ENCODE measurements at regions not wholly inside any gene's neighbourhood (a gene's known extent, or its start where the extent isn't known, plus 50 kb on each side); places are given as distances from the start of the nearest gene placed in this dataset.

DNA sequence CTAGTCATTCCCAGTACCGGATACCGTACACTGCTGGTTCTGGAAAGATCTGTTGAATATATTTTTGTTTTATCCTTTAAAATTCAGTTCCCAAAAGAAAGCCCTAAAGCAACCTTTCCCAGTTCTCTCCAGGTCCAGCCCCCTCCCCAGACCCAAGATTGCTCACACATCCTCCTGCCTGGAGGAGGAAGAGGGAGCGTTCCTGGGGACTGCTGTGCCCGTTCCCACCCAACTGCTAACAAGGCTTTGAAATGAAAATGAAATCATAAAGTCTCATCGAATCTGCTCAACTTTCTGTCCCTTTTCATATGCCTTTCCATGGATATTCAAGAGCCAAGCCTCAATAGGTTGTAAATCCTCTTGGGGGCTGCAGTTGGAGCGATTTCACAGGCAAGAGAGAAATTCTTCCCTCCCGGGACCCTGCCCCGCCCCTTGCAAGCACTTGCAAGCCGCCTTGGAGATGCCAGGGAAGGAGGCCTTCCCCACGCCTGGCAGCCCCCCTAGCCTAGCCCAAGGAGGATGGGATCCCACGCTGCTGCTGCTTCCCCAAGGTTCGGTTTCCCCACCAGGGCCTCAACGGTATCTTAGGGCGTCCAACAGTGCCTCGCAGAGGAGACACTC, 113.2 kb upstream of the CACHD1 start:
- no peaks in the 10 kb centered on the region for H3K27me3 ChIP-seq (ENCODE audit: control insufficient read depth in 1 of 2, insufficient read depth in 2 of 2, low read length in 2 of 2)
- no peaks in the 10 kb centered on the region for H3K36me3 ChIP-seq (ENCODE audit: control insufficient read depth in 2 of 2, insufficient read depth in 2 of 2, low read length in 1 of 2)
- H3K4me1 ChIP-seq (ENCODE audit: control insufficient read depth in 2 of 2, insufficient read depth in 2 of 2, low read length in 1 of 2): no peaks in the 10 kb centered on the region
- WGBS, 2 donors: 80 to 81% methylated on average over 15 of the region's 15 CpGs
- no peak overlapping the region for H3K27ac ChIP-seq (ENCODE audit: low read depth in 2 of 2, low read length in 1 of 2)
- no peaks in the 10 kb centered on the region for H3K9me3 ChIP-seq (ENCODE audit: control insufficient read depth in 2 of 2, insufficient read depth in 1 of 2, low read depth in 1 of 2, low read length in 1 of 2)
- H3K4me3 ChIP-seq (ENCODE audit: low read depth in 1 of 2, low read length in 2 of 2): no peak overlapping the region

DNA sequence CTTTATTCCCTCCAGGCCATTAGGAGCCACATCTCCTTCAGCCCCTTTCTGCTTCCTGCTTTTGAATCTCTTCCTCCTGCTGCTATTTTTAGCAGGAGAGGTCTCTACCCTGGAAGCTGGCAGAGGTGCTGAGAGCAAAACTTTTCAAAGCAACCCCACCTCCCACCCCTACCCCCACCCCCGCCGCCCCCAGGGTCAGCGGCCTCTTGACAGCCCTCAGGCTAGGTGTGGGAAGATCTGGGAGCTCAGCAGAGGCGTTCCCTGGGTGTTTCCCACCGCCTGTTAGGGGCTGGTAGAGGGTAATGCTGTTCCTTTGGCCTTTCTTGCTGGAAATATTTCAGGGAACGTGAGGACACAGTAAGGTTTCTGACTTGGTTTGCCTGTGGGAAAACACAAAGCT, 112.5 kb upstream of the CACHD1 start:
- WGBS, 2 donors: 31 to 37% methylated on average over 6 of the region's 6 CpGs

DNA sequence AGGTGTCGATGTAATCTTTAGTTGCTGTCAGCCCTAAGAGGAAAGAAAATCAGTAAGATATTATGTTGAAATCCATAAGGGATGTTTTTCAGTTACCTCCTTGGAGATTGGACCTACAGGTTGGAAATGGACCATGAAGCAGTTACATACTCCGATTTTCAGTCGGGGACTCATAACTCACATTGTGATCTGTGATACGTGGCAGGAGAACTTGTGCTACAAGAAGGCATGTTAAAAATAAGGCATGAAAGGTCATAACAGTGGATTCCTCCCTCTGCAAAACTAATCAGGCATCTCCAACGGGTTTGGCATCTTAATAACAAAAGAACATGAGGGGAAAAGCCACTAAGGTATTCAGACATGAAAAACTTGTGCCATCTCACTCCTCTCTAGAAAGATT, 111.2 kb upstream of the CACHD1 start:
- no peaks in the 10 kb centered on the region for H3K9me3 ChIP-seq (ENCODE audit: control insufficient read depth in 2 of 2, insufficient read depth in 1 of 2, low read depth in 1 of 2, low read length in 1 of 2)
- no peak overlapping the region for H3K27ac ChIP-seq (ENCODE audit: low read depth in 2 of 2, low read length in 1 of 2)
- no peak overlapping the region for H3K4me3 ChIP-seq (ENCODE audit: low read depth in 1 of 2, low read length in 2 of 2)
- no peaks in the 10 kb centered on the region for H3K27me3 ChIP-seq (ENCODE audit: control insufficient read depth in 1 of 2, insufficient read depth in 2 of 2, low read length in 2 of 2)
- 81 to 85% methylated on average over 5 of the region's 5 CpGs for WGBS, 2 donors
- H3K4me1 ChIP-seq (ENCODE audit: control insufficient read depth in 2 of 2, insufficient read depth in 2 of 2, low read length in 1 of 2): no peaks in the 10 kb centered on the region
- H3K36me3 ChIP-seq (ENCODE audit: control insufficient read depth in 2 of 2, insufficient read depth in 2 of 2, low read length in 1 of 2): no peaks in the 10 kb centered on the region

More for the DNA sequence above, 112.5 kb upstream of the CACHD1 start:
- no peaks in the 10 kb centered on the region for H3K9me3 ChIP-seq (ENCODE audit: control insufficient read depth in 2 of 2, insufficient read depth in 1 of 2, low read depth in 1 of 2, low read length in 1 of 2)
- no peaks in the 10 kb centered on the region for H3K27me3 ChIP-seq (ENCODE audit: control insufficient read depth in 1 of 2, insufficient read depth in 2 of 2, low read length in 2 of 2)
- H3K36me3 ChIP-seq (ENCODE audit: control insufficient read depth in 2 of 2, insufficient read depth in 2 of 2, low read length in 1 of 2): no peaks in the 10 kb centered on the region
- no peak overlapping the region for H3K4me3 ChIP-seq (ENCODE audit: low read depth in 1 of 2, low read length in 2 of 2)
- no peak overlapping the region for H3K27ac ChIP-seq (ENCODE audit: low read depth in 2 of 2, low read length in 1 of 2)
- no peaks in the 10 kb centered on the region for H3K4me1 ChIP-seq (ENCODE audit: control insufficient read depth in 2 of 2, insufficient read depth in 2 of 2, low read length in 1 of 2)

DNA sequence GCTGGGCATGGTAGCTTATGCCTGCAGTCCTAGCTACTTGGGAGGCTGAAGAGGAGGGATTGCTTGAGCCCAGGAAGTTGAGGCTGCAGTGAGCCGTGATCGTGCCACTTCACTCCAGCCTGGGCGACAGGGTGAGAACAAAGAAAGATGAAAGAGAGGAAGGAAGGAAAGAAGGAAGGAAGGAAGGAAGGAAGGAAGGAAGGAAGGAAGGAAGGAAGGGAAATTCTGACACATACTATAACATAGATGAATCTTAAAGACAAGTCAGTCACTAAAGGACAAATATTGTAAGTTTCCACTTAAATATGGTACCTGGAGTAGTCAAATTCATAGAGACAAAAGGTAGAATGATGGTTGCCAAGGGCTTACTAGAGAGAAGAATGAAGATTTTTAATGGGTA, 108.0 kb upstream of the CACHD1 start:
- 85 to 88% methylated on average over 3 of the region's 3 CpGs for WGBS, 2 donors
- Histone ChIP-seq H3K4me1 (ENCODE audit: control insufficient read depth in 2 of 2, insufficient read depth in 2 of 2, low read length in 1 of 2) (no peaks in the 10 kb centered on the region), H3K27me3 (ENCODE audit: control insufficient read depth in 1 of 2, insufficient read depth in 2 of 2, low read length in 2 of 2) (no peaks in the 10 kb centered on the region), H3K27ac (ENCODE audit: low read depth in 2 of 2, low read length in 1 of 2) (no peak overlapping the region), H3K4me3 (ENCODE audit: low read depth in 1 of 2, low read length in 2 of 2) (no peak overlapping the region), H3K9me3 (ENCODE audit: control insufficient read depth in 2 of 2, insufficient read depth in 1 of 2, low read depth in 1 of 2, low read length in 1 of 2) (no peaks in the 10 kb centered on the region), H3K36me3 (ENCODE audit: control insufficient read depth in 2 of 2, insufficient read depth in 2 of 2, low read length in 1 of 2) (no peaks in the 10 kb centered on the region)

DNA sequence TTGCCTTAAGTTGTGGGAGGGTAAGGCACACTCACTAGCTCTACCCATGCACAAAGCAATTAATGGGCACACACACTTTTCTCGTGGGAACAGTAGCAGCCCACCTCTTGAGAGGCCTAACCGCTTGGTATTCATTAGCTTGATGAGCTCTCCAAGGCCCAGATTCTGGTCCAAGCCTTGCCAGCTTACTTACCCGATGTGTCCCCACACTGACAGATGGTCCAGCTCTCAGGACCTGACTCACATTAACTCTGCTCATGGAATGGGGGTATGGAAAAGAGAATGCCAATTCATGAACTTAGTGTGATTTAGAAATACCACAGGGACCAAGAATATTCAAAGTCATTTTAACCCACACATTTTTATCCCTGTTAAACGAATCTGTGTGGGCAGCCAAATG, 106.8 kb upstream of the CACHD1 start:
- Histone ChIP-seq H3K36me3 (ENCODE audit: control insufficient read depth in 2 of 2, insufficient read depth in 2 of 2, low read length in 1 of 2) (no peaks in the 10 kb centered on the region), H3K27ac (ENCODE audit: low read depth in 2 of 2, low read length in 1 of 2) (no peak overlapping the region), H3K4me3 (ENCODE audit: low read depth in 1 of 2, low read length in 2 of 2) (no peak overlapping the region), H3K9me3 (ENCODE audit: control insufficient read depth in 2 of 2, insufficient read depth in 1 of 2, low read depth in 1 of 2, low read length in 1 of 2) (no peaks in the 10 kb centered on the region), H3K27me3 (ENCODE audit: control insufficient read depth in 1 of 2, insufficient read depth in 2 of 2, low read length in 2 of 2) (no peaks in the 10 kb centered on the region), H3K4me1 (ENCODE audit: control insufficient read depth in 2 of 2, insufficient read depth in 2 of 2, low read length in 1 of 2) (no peaks in the 10 kb centered on the region)
- WGBS, 2 donors: 77 to 78% methylated on average over 4 of the region's 4 CpGs

DNA sequence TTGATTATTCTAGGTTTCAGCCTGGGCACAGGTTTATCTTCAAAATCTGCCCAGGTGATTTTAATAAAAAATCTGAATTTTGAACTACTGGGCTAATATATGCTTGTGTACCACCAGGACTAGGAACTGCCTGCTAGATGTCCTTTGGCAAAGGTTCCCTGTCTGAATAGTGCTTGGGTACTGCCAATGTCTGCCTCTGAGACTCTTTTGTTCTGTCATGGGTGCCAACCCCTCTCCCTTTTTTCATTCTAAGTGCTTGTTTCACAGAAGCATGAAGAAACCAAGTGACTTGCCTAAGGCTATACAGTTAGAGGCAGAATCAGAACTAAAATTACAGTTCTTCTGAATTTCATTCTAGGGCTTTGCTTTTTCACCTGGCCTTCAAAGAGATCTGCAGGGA, 106.3 kb upstream of the CACHD1 start:
- Histone ChIP-seq H3K9me3 (ENCODE audit: control insufficient read depth in 2 of 2, insufficient read depth in 1 of 2, low read depth in 1 of 2, low read length in 1 of 2) (no peaks in the 10 kb centered on the region), H3K27me3 (ENCODE audit: control insufficient read depth in 1 of 2, insufficient read depth in 2 of 2, low read length in 2 of 2) (no peaks in the 10 kb centered on the region), H3K4me1 (ENCODE audit: control insufficient read depth in 2 of 2, insufficient read depth in 2 of 2, low read length in 1 of 2) (no peaks in the 10 kb centered on the region), H3K4me3 (ENCODE audit: low read depth in 1 of 2, low read length in 2 of 2) (no peak overlapping the region), H3K27ac (ENCODE audit: low read depth in 2 of 2, low read length in 1 of 2) (no peak overlapping the region), H3K36me3 (ENCODE audit: control insufficient read depth in 2 of 2, insufficient read depth in 2 of 2, low read length in 1 of 2) (no peaks in the 10 kb centered on the region)

DNA sequence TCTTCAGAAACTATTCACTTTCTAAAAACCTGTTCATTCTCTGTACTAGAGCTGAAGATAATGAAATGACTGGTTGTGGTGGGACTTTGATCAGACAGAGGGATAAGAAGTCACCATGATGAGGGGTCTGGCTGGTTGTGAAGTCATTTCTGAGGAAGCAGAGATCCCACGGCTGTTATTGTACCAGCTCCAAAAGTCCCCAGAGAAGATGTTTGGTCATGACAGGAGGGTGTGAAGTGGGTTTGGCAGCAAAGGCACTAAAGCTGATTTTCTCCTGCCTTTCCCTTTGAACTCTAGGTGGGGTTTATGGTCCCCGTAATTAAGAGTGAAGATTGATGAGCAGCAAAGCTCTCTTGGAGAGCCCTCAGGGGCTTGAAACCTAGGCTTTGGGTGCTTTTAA, 103.1 kb upstream of the CACHD1 start:
- no peaks in the 10 kb centered on the region for H3K9me3 ChIP-seq (ENCODE audit: control insufficient read depth in 2 of 2, insufficient read depth in 1 of 2, low read depth in 1 of 2, low read length in 1 of 2)
- no peaks in the 10 kb centered on the region for H3K27me3 ChIP-seq (ENCODE audit: control insufficient read depth in 1 of 2, insufficient read depth in 2 of 2, low read length in 2 of 2)
- no peak overlapping the region for H3K4me3 ChIP-seq (ENCODE audit: low read depth in 1 of 2, low read length in 2 of 2)
- H3K36me3 ChIP-seq (ENCODE audit: control insufficient read depth in 2 of 2, insufficient read depth in 2 of 2, low read length in 1 of 2): no peaks in the 10 kb centered on the region
- WGBS, 2 donors: 57 to 61% methylated on average over 2 of the region's 2 CpGs
- no peak overlapping the region for H3K27ac ChIP-seq (ENCODE audit: low read depth in 2 of 2, low read length in 1 of 2)
- H3K4me1 ChIP-seq (ENCODE audit: control insufficient read depth in 2 of 2, insufficient read depth in 2 of 2, low read length in 1 of 2): no peaks in the 10 kb centered on the region

DNA sequence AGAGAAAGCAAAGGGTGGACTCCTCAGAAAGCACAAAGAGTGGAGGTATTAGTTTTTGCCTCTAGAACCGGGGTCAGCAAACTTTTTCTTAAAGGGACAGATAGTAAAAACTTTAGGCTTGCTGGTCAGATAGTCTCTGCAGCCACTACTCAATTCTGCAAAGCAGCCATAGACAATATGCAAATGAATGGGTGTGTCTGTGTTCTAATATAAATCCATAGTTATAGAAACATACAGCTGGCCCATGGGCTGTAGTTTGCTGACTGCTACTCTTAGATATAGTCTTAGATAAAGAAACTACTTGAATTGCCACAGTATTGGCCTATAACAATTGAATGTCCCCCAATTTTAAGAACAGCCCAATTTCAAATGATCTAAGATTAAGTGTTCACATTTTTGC, 101.6 kb upstream of the CACHD1 start:
- Histone ChIP-seq H3K36me3 (ENCODE audit: control insufficient read depth in 2 of 2, insufficient read depth in 2 of 2, low read length in 1 of 2) (no peaks in the 10 kb centered on the region), H3K9me3 (ENCODE audit: control insufficient read depth in 2 of 2, insufficient read depth in 1 of 2, low read depth in 1 of 2, low read length in 1 of 2) (no peaks in the 10 kb centered on the region), H3K4me3 (ENCODE audit: low read depth in 1 of 2, low read length in 2 of 2) (no peak overlapping the region), H3K27ac (ENCODE audit: low read depth in 2 of 2, low read length in 1 of 2) (no peak overlapping the region), H3K27me3 (ENCODE audit: control insufficient read depth in 1 of 2, insufficient read depth in 2 of 2, low read length in 2 of 2) (no peaks in the 10 kb centered on the region), H3K4me1 (ENCODE audit: control insufficient read depth in 2 of 2, insufficient read depth in 2 of 2, low read length in 1 of 2) (no peaks in the 10 kb centered on the region)
- WGBS, 2 donors: 62 to 65% methylated on average over 1 of the region's 1 CpG

DNA sequence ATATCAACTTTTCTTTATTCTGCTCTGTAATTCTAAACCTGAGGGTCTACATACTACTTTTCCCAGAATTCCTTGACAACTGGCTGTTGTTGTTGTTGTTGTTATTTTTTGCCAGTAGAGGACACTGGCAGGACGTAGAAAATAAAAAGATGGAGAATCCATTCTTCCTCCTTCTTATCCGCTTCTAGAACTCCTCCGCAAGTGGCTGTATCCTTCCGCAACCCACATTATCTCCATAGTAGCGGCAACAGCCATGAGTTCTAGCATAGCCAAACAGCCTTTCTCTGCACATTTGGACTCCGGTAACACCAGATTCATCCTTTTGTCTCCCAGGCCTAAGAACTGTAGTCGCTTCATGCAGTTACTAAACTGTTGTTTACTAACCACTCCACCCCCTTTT, 91.1 kb upstream of the CACHD1 start:
- no peaks in the 10 kb centered on the region for H3K9me3 ChIP-seq (ENCODE audit: control insufficient read depth in 2 of 2, insufficient read depth in 1 of 2, low read depth in 1 of 2, low read length in 1 of 2)
- no peak overlapping the region for H3K4me3 ChIP-seq (ENCODE audit: low read depth in 1 of 2, low read length in 2 of 2)
- no peaks in the 10 kb centered on the region for H3K36me3 ChIP-seq (ENCODE audit: control insufficient read depth in 2 of 2, insufficient read depth in 2 of 2, low read length in 1 of 2)
- H3K27me3 ChIP-seq (ENCODE audit: control insufficient read depth in 1 of 2, insufficient read depth in 2 of 2, low read length in 2 of 2): no peaks in the 10 kb centered on the region
- H3K4me1 ChIP-seq (ENCODE audit: control insufficient read depth in 2 of 2, insufficient read depth in 2 of 2, low read length in 1 of 2): no peaks in the 10 kb centered on the region
- WGBS, 2 donors: 91 to 94% methylated on average over 7 of the region's 7 CpGs
- no peak overlapping the region for H3K27ac ChIP-seq (ENCODE audit: low read depth in 2 of 2, low read length in 1 of 2)

DNA sequence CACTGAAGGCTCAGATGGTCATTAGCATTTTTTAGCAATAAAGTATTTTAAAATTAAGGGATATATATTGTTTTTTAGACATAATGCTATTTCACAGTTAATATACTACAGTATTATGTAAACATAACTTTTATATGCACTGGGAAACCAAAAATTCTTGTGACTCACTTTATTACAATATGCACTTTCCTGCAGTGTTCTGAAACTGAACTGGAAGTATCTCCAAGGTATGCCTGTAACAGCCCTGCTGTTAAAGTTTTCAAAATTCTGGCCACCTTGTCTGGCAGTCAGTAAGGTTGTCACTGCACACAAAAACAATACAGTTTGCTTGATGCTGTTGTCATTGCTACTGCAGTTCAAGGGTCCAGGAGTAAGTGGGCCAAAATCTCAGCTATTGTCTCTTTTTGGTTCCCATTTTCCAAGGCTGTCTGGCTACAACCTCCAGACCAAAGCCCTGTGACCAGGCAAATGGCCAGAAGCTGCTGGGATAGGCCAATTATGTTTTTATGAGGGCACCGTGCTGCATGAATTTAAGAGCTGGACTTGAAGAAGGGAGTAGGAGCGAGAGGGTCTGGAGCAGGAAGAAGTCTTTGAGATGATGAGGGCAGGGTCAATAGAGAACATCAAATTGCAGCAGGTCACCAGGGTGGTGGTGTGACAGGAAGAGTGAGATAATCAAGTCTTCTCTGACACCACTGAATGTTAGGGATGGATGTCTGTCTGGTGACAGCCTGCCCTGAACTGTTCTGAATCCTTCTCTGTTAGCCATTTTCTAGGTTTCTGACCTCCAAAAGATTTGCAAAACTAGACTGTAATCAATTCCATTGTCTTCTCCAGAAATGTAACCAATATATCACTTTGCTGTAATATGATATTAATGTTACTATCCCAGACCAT, 82.3 kb upstream of the CACHD1 start:
- no peak overlapping the region for H3K27ac ChIP-seq (ENCODE audit: low read depth in 2 of 2, low read length in 1 of 2)
- H3K36me3 ChIP-seq (ENCODE audit: control insufficient read depth in 2 of 2, insufficient read depth in 2 of 2, low read length in 1 of 2): no peaks in the 10 kb centered on the region
- WGBS, 2 donors: 76 to 80% methylated on average over 2 of the region's 2 CpGs
- no peaks in the 10 kb centered on the region for H3K4me1 ChIP-seq (ENCODE audit: control insufficient read depth in 2 of 2, insufficient read depth in 2 of 2, low read length in 1 of 2)
- H3K9me3 ChIP-seq (ENCODE audit: control insufficient read depth in 2 of 2, insufficient read depth in 1 of 2, low read depth in 1 of 2, low read length in 1 of 2): no peaks in the 10 kb centered on the region
- no peaks in the 10 kb centered on the region for H3K27me3 ChIP-seq (ENCODE audit: control insufficient read depth in 1 of 2, insufficient read depth in 2 of 2, low read length in 2 of 2)
- no peak overlapping the region for H3K4me3 ChIP-seq (ENCODE audit: low read depth in 1 of 2, low read length in 2 of 2)

Data from esophagus (tissue), 2 donors.